ENCODE measurements at regions not wholly inside any gene's neighbourhood (a gene's known extent, or its start where the extent isn't known, plus 50 kb on each side); places are given as distances from the start of the nearest gene placed in this dataset.

GRCh38 chr17:54749157-54749556, 151.5 kb upstream of the TOM1L1 start:
- TF ChIP-seq CTCF (IDR thresholded peaks at IDR 0.05; ENCODE audit: poor library complexity, severe bottlenecking): no peak
- no peak for TF ChIP-seq REST (IDR thresholded peaks at IDR 0.05; ENCODE audit: borderline replicate concordance)
